KMS-11 (cell line): ENCODE measurements at regions not wholly inside any gene's neighbourhood (a gene's known extent, or its start where the extent isn't known, plus 50 kb on each side); places are given as distances from the start of the nearest gene placed in this dataset.

Experiments
- H2AFZ ChIP-seq: fragments of 200-600 bp; sonication (generic); 2 replicates; pipeline ENCODE4 v1.6.1; 2016; ENCODE audit warnings: antibody characterized with exemption, mixed run types, low read depth
- H3K27ac ChIP-seq: fragments of 200-600 bp; sonication (generic); 2 replicates; pipeline ENCODE4 v1.6.1; 2016; ENCODE audit warnings: mild to moderate bottlenecking, mixed run types
- H3K27me3 ChIP-seq: fragments of 200-600 bp; sonication (generic); 2 replicates; pipeline ENCODE4 v1.6.1; 2017; ENCODE audit warnings: mild to moderate bottlenecking, low read depth, mixed run types, moderate library complexity; ENCODE audit not compliant: insufficient read depth
- H3K36me3 ChIP-seq: fragments of 200-600 bp; sonication (generic); 2 replicates; pipeline ENCODE4 v1.6.1; 2017; ENCODE audit warnings: mild to moderate bottlenecking, mixed run types; ENCODE audit not compliant: insufficient read depth
- H3K4me1 ChIP-seq: fragments of 200-600 bp; sonication (generic); 2 replicates; pipeline ENCODE4 v1.6.1; 2016; ENCODE audit warnings: mild to moderate bottlenecking, low read depth, mixed run types; ENCODE audit not compliant: poor library complexity, severe bottlenecking
- H3K4me2 ChIP-seq: fragments of 200-600 bp; sonication (generic); 2 replicates; pipeline ENCODE4 v1.7.0; 2016; ENCODE audit warnings: mild to moderate bottlenecking, mixed run types
- H3K4me3 ChIP-seq: fragments of 200-600 bp; sonication (generic); IDR thresholded peaks from 2 replicates; pipeline ENCODE4 v1.6.1; 2017; ENCODE audit warnings: low read depth, low read length, mixed read lengths; ENCODE audit not compliant: insufficient read depth
- H3K79me2 ChIP-seq: fragments of 200-600 bp; sonication (generic); 2 replicates; pipeline ENCODE4 v1.6.1; 2016; ENCODE audit warnings: low read depth, mixed run types; ENCODE audit not compliant: insufficient read depth
- H3K9ac ChIP-seq: fragments of 200-600 bp; sonication (generic); 2 replicates; pipeline ENCODE4 v1.6.1; 2016; ENCODE audit warnings: mild to moderate bottlenecking, mixed run types
- H4K20me1 ChIP-seq: fragments of 200-600 bp; sonication (generic); 2 replicates; pipeline ENCODE4 v1.6.1; 2016; ENCODE audit warnings: mild to moderate bottlenecking, mixed run types; ENCODE audit not compliant: insufficient read depth
- TF ChIP-seq, protein P1 (sequence below): fragments of 200-600 bp; sonication (generic); conservative IDR thresholded peaks from 2 replicates; pipeline ENCODE4 v1.6.1; 2017; ENCODE audit warnings: low read depth, mild to moderate bottlenecking, antibody characterized with exemption, low read length, moderate library complexity, mixed read lengths

DNA sequence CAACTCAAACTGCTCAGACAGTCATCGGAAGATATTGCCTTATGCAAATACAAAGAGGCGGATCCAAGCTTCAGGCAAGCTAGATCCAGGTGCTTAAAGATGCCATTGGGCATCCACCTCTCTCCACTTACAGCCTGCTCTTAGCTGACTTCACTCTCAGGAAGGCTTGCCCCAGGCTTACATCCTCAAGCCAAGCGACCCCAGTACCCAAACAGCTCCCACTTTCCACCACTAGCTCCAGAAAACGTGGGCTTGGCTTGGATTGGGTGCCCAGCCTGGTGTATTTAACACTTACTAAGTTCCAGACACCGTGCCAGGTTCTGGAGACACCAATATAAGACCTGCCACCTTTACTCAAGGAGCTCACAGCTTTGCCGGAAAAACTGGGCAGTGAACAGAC is 142.1 kb upstream of the VSTM2B start:
- TF ChIP-seq, protein P1, sequence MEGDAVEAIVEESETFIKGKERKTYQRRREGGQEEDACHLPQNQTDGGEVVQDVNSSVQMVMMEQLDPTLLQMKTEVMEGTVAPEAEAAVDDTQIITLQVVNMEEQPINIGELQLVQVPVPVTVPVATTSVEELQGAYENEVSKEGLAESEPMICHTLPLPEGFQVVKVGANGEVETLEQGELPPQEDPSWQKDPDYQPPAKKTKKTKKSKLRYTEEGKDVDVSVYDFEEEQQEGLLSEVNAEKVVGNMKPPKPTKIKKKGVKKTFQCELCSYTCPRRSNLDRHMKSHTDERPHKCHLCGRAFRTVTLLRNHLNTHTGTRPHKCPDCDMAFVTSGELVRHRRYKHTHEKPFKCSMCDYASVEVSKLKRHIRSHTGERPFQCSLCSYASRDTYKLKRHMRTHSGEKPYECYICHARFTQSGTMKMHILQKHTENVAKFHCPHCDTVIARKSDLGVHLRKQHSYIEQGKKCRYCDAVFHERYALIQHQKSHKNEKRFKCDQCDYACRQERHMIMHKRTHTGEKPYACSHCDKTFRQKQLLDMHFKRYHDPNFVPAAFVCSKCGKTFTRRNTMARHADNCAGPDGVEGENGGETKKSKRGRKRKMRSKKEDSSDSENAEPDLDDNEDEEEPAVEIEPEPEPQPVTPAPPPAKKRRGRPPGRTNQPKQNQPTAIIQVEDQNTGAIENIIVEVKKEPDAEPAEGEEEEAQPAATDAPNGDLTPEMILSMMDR = no peak
- H3K27me3 ChIP-seq = no peaks in the 10 kb centered on the region
- H3K4me3 ChIP-seq = no peak overlapping the region
- H2AFZ ChIP-seq = no peak overlapping the region
- H3K27ac ChIP-seq = no peak overlapping the region
- no peaks in the 10 kb centered on the region for H3K36me3 ChIP-seq
- no peak overlapping the region for H3K9ac ChIP-seq
- no peaks in the 10 kb centered on the region for H4K20me1 ChIP-seq
- H3K79me2 ChIP-seq = no peaks in the 10 kb centered on the region
- no peak overlapping the region for H3K4me2 ChIP-seq
- H3K4me1 ChIP-seq = no peaks in the 10 kb centered on the region

DNA sequence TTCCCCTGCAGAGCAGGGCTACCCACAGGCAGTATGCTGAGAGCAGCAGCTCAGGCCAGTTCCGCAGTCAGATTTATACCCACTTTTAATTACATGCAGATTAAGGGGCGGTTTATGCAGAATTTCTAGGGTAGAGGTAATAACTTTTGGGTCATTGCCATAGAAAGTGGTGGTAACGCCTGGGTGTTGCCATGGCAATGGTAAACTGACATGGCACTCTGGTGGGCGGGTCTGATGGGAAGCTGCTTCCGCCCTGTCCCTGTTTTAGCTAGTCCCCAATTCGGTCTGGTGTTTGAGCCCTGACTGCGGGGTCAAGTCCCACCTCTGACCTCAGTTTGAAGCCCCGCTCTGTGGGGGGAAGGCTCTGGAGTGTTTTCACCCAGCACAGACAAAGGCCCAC is 141.1 kb upstream of the VSTM2B start:
- no peak overlapping the region for H3K27ac ChIP-seq
- no peaks in the 10 kb centered on the region for H4K20me1 ChIP-seq
- H3K4me1 ChIP-seq = no peaks in the 10 kb centered on the region
- no peak overlapping the region for H3K9ac ChIP-seq
- H3K27me3 ChIP-seq = no peaks in the 10 kb centered on the region
- no peak overlapping the region for H3K4me2 ChIP-seq
- H3K79me2 ChIP-seq = no peaks in the 10 kb centered on the region
- no peak overlapping the region for H2AFZ ChIP-seq
- TF ChIP-seq, protein P1 = no peak
- H3K36me3 ChIP-seq = no peaks in the 10 kb centered on the region
- no peak overlapping the region for H3K4me3 ChIP-seq

GRCh38 chr19:29385191-29385795 is 140.5 kb upstream of the VSTM2B start:
- Histone ChIP-seq H3K4me1 (no peaks in the 10 kb centered on the region), H3K4me3 (no peak overlapping the region), H2AFZ (no peak overlapping the region), H3K79me2 (no peaks in the 10 kb centered on the region), H3K27ac (no peak overlapping the region), H3K4me2 (no peak overlapping the region), H3K9ac (no peak overlapping the region), H3K27me3 (no peaks in the 10 kb centered on the region), H3K36me3 (no peaks in the 10 kb centered on the region), H4K20me1 (no peaks in the 10 kb centered on the region)
- TF ChIP-seq, protein P1 = no peak

GRCh38 chr19:29386970-29387369 is 138.8 kb upstream of the VSTM2B start:
- no peak overlapping the region for H2AFZ ChIP-seq
- H4K20me1 ChIP-seq = no peaks in the 10 kb centered on the region
- no peak overlapping the region for H3K4me2 ChIP-seq
- TF ChIP-seq, protein P1 = no peak
- H3K27ac ChIP-seq = no peak overlapping the region
- H3K27me3 ChIP-seq = no peaks in the 10 kb centered on the region
- H3K4me1 ChIP-seq = no peaks in the 10 kb centered on the region
- no peaks in the 10 kb centered on the region for H3K79me2 ChIP-seq
- no peak overlapping the region for H3K9ac ChIP-seq
- H3K36me3 ChIP-seq = no peaks in the 10 kb centered on the region
- H3K4me3 ChIP-seq = no peak overlapping the region
